GM19463 (cell line): ENCODE measurements at regions not wholly inside any gene's neighbourhood (a gene's known extent, or its start where the extent isn't known, plus 50 kb on each side); places are given as distances from the start of the nearest gene placed in this dataset.

Experiments
- ATAC-seq: cut with Tn5 transposase; IDR thresholded peaks from one replicate; pipeline ENCODE4 v1.9.1; 2021; ENCODE audit warnings: mild to moderate bottlenecking, moderate library complexity; ENCODE audit not compliant: unreplicated experiment

- ATAC-seq = no peak
Observed at GRCh38 chr1:239676522-239677273, 290.3 kb downstream of the CHRM3 start.

GRCh38 chr1:239677362-239677761, 291.0 kb downstream of the CHRM3 start:
- no peak for ATAC-seq

DNA sequence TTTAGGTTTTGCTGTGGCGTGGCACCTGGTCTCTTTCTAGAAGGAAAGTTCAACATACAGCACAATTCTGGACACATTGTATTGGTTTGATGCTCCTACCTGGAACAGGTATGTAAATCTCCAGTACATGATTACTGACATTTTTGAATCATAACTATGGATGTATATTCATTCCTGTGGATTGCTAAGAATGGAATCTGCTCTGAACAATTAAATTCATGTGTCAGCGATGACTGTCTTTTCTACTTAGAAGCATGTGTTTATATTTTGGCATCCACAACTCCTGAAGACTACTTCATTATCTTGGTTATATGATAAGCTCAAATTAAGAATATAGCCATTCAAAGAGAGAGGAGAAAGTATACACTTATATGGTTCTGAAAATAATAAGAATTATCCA, 291.8 kb downstream of the CHRM3 start:
- no peak for ATAC-seq

- ATAC-seq = no peak
Observed at GRCh38 chr1:239682046-239682445, 295.7 kb downstream of the CHRM3 start.

DNA sequence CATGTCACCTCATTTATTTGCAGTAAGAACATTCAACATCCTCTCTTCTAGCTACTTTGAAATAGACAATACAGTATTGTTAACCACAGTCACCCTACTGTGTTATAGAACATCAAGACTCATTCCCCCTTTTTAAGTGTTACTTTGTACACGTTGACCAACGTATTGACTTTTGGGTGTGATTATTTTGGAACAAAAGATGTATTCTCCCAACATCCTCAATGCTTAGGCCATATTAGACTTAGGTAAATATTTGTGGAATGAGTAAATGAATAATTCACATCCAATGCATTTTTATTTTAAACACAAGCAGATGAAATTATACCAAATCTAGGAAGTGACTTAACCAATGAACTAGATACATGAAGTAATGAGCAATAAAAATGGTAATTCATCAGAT, 296.6 kb downstream of the CHRM3 start:
- ATAC-seq = no peak

GRCh38 chr1:239686386-239686785, 300.0 kb downstream of the CHRM3 start:
- no peak for ATAC-seq

GRCh38 chr1:239696317-239696716, 309.9 kb downstream of the CHRM3 start:
- ATAC-seq = no peak

DNA sequence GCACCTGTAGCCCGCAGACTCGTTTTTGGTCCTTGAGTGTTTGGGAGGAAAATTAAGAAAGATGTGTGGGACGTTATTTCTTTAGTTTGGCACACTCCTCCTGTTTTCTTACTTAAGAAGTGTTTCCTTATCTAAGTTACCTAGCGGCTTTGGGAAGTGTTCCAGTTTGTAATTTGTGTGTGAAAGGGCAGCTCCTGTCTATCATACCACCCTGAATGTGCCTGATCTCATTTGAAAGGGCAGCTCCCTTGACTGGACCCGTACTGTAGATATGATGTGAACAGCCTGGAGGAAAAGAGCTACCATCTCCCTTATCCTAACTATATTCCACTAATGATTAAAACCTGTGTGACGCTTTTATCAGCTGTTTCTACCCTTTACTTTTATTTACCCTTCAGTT, 314.3 kb downstream of the CHRM3 start:
- no peak for ATAC-seq

- no peak for ATAC-seq
Observed at GRCh38 chr1:239703075-239703474, 316.7 kb downstream of the CHRM3 start.

- ATAC-seq = no peak
Observed at GRCh38 chr1:239706245-239706892, 320.0 kb downstream of the CHRM3 start.

- no peak for ATAC-seq
Observed at GRCh38 chr1:239707615-239708014, 321.2 kb downstream of the CHRM3 start.

DNA sequence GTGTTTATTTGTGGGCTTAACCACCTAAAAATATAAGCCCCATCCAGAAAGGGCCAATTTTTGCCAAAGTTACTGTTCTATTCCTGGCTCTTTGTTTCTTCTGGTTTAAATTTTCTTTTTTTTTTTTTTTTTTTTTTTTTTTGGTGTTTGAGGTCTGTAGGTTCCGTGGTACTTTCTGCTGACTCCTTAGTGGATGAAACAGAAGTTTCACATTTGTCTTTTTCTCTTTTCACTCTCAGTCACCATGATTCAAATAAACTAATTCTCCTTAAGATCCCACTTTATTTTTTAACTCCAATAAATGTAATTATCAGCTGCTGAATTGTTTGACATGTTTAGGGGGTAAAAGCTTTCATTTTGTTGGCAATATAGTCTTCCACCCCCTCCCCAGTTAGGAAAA, 322.3 kb downstream of the CHRM3 start:
- no peak for ATAC-seq

DNA sequence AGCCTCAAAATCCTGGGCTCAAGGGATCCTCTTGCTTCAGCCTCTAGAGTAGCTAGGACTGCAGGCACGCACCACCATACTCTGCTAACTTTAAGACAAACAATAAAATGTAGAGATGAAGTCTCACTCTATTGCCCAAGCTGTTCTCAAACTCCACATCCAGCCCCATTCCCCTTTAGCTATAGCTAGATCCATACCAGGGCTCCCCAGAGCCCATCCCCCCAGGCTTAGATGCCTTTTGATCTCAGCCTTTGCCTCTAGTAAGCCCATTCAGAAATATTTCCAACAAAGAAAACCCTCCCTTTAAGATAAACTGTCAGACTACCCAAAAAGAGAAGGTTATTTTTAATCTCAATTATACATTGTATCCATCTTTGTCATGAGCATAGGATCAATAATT, 325.4 kb downstream of the CHRM3 start:
- ATAC-seq = no peak

DNA sequence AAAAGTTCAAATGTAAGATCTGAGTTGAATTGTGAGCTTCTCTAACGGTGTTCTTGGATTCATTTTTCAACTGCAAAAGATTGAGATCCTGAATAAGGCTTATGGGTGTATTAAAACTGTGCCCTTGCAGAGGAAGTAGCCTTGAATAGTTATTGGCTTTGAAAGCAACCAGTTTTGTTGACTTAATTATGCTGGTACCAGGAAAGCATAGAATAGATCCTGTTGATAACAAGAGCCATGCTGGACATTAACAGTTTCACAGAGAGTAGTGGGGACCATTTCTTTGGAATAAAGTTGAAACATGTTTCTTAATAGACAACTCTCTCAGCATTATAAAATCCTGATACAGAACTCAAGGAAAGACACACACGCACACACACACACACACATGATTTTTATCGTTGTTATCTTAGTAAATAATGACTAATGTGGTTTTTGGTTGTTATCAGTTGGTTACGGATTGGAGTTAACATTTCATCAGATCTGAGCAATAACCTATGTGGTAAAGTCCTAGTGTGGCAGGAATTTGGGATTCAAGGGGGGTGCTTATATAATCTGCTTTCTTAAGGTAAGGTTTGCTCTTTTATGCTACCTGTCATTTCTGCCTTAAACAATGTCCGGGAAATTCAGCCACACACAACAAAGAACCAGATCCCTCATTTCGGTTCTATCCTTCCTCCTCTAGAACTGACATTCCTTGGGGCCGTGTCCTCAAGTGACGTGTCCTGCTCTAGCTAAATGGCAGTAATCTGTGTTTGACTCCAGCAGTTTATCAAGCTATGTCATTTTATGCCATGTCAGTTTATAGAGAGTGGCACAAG, 330.9 kb downstream of the CHRM3 start:
- no peak for ATAC-seq

- no peak for ATAC-seq
Observed at GRCh38 chr1:239717918-239718184, 331.5 kb downstream of the CHRM3 start.

- ATAC-seq = no peak
Observed at GRCh38 chr1:239718571-239718970, 332.2 kb downstream of the CHRM3 start.

DNA sequence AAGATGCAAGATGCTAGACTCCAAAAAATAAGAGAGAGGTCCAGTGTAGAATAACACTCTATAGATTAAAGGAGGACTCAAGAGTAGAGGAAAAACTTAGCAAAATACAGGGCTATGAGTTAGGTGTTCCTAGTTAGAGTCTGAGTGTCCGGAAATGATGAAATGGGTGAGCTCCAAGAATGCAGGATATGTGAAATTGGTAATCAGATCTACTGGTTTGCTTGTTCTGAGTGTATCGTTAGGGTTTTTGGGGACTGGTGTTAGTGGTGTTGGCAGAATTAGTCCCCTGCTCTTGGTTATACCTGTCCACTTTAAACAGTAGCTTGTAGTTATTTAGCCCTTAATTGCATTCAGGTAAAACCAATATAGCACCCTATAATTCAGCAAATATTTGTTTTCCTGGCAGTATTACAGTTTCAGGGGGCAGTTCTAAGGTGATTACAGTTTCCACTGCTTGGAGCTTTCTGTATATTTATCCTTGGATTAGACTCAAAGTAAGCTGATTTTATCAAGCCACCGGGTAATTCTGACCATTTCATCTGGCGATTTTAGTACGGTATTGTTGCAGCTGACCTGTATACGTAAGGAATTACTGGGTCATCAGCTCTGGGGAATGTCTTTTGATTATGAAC, 332.7 kb downstream of the CHRM3 start:
- ATAC-seq = no peak

GRCh38 chr1:239719642-239720258, 333.4 kb downstream of the CHRM3 start:
- no peak for ATAC-seq

- ATAC-seq = no peak
Observed at GRCh38 chr1:239722035-239722434, 335.7 kb downstream of the CHRM3 start.

DNA sequence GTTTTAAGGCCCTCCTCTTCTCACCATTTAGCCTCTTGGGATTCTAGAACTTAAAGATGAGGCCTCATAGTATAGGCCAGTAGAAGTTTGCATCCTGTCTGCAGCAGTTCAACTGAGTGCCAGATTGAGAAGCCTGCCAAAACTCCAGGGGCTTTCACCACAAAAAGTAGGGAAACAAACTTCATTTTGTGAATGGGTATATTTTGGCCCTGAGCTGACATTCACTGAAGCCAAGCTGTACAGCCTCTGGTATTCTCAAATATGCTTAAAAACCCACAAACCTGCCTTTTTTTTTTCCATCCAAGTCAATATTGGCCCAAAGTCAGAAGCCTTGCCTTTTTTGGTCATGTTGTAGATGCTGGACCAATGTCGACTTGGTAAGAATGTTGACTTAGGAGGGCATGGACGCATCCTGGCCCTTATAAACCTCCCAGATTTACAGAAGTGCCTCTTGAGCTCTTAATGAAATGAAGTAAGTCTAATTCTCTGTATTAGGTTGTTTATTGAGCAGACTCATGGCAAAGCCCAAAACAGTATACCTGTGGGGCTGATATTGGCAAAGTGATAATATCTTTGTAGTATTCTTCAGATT, 337.5 kb downstream of the CHRM3 start:
- ATAC-seq = no peak

DNA sequence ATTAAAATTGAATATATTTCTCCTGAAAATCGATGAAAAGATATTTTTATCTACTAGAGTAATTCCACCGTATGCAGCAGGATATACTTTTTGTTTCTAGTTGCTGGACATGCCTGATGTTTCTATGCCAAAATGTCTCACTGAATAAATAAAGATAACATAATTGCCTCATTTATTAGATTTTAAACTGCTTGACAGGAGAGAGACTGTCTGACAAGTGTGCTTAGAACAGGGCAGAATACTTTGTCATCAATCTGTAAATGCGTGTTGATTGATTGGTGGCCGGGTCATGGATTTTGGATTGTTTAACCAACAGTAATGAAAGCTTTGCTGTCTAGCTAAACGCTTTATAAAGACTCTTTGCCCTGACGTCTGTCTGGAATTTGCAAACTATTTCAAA, 339.0 kb downstream of the CHRM3 start:
- ATAC-seq = no peak
